ENCODE measurements at regions not wholly inside any gene's neighbourhood (a gene's known extent, or its start where the extent isn't known, plus 50 kb on each side); places are given as distances from the start of the nearest gene placed in this dataset.

- DNase-seq, result no peak
- H3K4me3 Mint-ChIP-seq, result no peak overlapping the region
- H3K9me3 Mint-ChIP-seq, result no peaks in the 10 kb centered on the region
- H3K36me3 Mint-ChIP-seq, result no peaks in the 10 kb centered on the region
- H3K27me3 Mint-ChIP-seq (ENCODE audit: low read depth in 3 of 3), result peaks cover 0 to 5% (median 0%) of the 10 kb centered on the region in 3 donors
- H3K27ac Mint-ChIP-seq, result no peak overlapping the region
- no peaks in the 10 kb centered on the region for H3K4me1 Mint-ChIP-seq
These were observed 99.6 kb upstream of the PRR23E start for GRCh38 chr3:127093312-127093711.

- DNase-seq, result no peak
- no peaks in the 10 kb centered on the region for H3K36me3 Mint-ChIP-seq
- H3K4me1 Mint-ChIP-seq, result no peaks in the 10 kb centered on the region
- peaks cover 0 to 4% (median 0%) of the 10 kb centered on the region in 3 donors for H3K27me3 Mint-ChIP-seq (ENCODE audit: low read depth in 3 of 3)
- no peaks in the 10 kb centered on the region for H3K9me3 Mint-ChIP-seq
- no peak overlapping the region for H3K27ac Mint-ChIP-seq
- no peak overlapping the region for H3K4me3 Mint-ChIP-seq
These were observed 97.2 kb upstream of the PRR23E start for GRCh38 chr3:127095774-127096173.

- no peaks in the 10 kb centered on the region for H3K4me1 Mint-ChIP-seq
- H3K27me3 Mint-ChIP-seq (ENCODE audit: low read depth in 3 of 3), result peaks cover 0 to 4% (median 0%) of the 10 kb centered on the region in 3 donors
- DNase-seq, result no peak
- H3K36me3 Mint-ChIP-seq, result no peaks in the 10 kb centered on the region
- no peak overlapping the region for H3K4me3 Mint-ChIP-seq
- no peaks in the 10 kb centered on the region for H3K9me3 Mint-ChIP-seq
- no peak overlapping the region for H3K27ac Mint-ChIP-seq
These were observed 96.5 kb upstream of the PRR23E start for GRCh38 chr3:127096256-127097071.

GRCh38 chr3:127097072-127097405 lies 95.9 kb upstream of the PRR23E start:
- no peak for DNase-seq
- peaks cover 0 to 4% (median 0%) of the 10 kb centered on the region in 3 donors for H3K27me3 Mint-ChIP-seq (ENCODE audit: low read depth in 3 of 3)

DNA sequence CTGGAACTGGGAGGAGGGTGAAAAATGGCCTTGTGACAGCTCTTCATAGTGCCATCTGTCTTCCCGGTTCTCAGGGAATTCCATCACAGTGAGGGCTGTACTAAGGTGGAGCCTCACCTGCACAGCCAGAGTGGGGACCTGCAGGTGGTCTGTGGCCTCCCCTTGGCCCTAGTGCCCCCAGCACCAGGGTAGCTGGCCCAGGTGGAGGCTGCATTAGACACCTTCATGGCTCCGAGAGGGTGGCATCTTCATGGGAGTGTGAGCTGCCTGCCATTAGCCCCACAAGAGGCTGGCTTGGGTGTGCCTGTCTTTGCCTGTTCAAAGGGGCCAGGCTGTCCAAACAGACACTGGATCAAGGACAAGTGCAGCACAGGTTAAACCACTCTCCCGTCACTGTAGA lies 95.5 kb upstream of the PRR23E start:
- DNase-seq, result no peak
- H3K27ac Mint-ChIP-seq, result no peak overlapping the region
- H3K4me1 Mint-ChIP-seq, result no peaks in the 10 kb centered on the region
- peaks cover 0 to 4% (median 0%) of the 10 kb centered on the region in 3 donors for H3K27me3 Mint-ChIP-seq (ENCODE audit: low read depth in 3 of 3)
- H3K4me3 Mint-ChIP-seq, result no peak overlapping the region
- no peaks in the 10 kb centered on the region for H3K36me3 Mint-ChIP-seq
- H3K9me3 Mint-ChIP-seq, result no peaks in the 10 kb centered on the region

More at GRCh38 chr3:127097072-127097405, 95.9 kb upstream of the PRR23E start:
- Mint-ChIP-seq H3K27ac (no peak overlapping the region), H3K4me1 (no peaks in the 10 kb centered on the region), H3K4me3 (no peak overlapping the region), H3K9me3 (no peaks in the 10 kb centered on the region), H3K36me3 (no peaks in the 10 kb centered on the region)

- no peak overlapping the region for H3K4me3 Mint-ChIP-seq
- no peak overlapping the region for H3K27ac Mint-ChIP-seq
These were observed 92.9 kb upstream of the PRR23E start for GRCh38 chr3:127099982-127100381.

GRCh38 chr3:127100459-127101410 lies 92.2 kb upstream of the PRR23E start:
- Mint-ChIP-seq H3K27ac (no peak overlapping the region), H3K9me3 (no peaks in the 10 kb centered on the region), H3K27me3 (ENCODE audit: low read depth in 3 of 3) (peaks cover 0 to 4% (median 0%) of the 10 kb centered on the region in 3 donors), H3K4me3 (no peak overlapping the region), H3K4me1 (no peaks in the 10 kb centered on the region), H3K36me3 (no peaks in the 10 kb centered on the region)
- DNase-seq, result no peak

More at GRCh38 chr3:127099982-127100381, 92.9 kb upstream of the PRR23E start:
- no peaks in the 10 kb centered on the region for H3K36me3 Mint-ChIP-seq
- H3K4me1 Mint-ChIP-seq, result no peaks in the 10 kb centered on the region
- no peak for DNase-seq
- H3K27me3 Mint-ChIP-seq (ENCODE audit: low read depth in 3 of 3), result peaks cover 0 to 4% (median 0%) of the 10 kb centered on the region in 3 donors
- no peaks in the 10 kb centered on the region for H3K9me3 Mint-ChIP-seq

DNA sequence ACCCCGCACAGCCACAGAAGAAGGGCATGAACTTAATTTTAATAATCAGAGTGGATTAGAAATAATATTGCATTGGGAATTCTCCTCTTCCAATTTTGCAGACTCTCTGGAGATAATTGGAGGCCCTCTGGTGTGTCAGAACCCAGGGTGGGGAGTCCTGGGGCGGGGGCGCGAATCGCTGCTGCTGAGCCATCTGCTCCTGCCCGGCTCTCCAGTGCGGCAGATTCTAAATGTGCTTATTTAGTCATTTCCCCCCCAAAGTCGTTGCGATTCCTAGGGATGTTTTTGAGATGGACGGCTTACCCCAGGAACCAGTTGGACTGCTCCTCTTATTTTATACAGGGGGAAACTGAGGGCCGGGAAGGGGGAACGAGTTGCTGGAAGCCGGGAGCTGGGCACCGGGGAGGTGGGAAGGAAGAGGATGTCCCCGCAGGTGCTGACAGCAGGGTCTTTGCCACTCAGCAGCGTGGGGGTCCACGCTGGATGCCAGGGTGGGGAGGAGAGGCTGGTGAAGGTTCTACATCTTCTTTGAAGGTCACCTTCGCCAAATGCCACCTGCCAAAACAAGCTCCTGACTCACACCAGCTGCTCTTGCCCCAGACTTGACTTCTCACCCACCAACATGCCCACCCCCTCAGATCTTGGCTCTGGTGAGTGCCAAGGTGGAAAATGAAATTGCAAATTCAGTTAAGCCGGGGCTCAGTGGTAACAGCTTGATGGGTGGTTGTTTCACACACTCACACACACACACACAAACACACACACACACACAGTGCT lies 91.3 kb upstream of the PRR23E start:
- peaks cover 0 to 4% (median 0%) of the 10 kb centered on the region in 3 donors for H3K27me3 Mint-ChIP-seq (ENCODE audit: low read depth in 3 of 3)
- no peak overlapping the region for H3K27ac Mint-ChIP-seq
- H3K4me1 Mint-ChIP-seq, result no peaks in the 10 kb centered on the region
- no peaks in the 10 kb centered on the region for H3K36me3 Mint-ChIP-seq
- no peak overlapping the region for H3K4me3 Mint-ChIP-seq
- peaks cover 0 to 1% (median 0%) of the 10 kb centered on the region in 6 donors for H3K9me3 Mint-ChIP-seq
- DNase-seq, result no peak

- H3K4me1 Mint-ChIP-seq, result no peaks in the 10 kb centered on the region
- H3K36me3 Mint-ChIP-seq, result no peaks in the 10 kb centered on the region
- DNase-seq, result no peak
- H3K4me3 Mint-ChIP-seq, result no peak overlapping the region
- H3K27ac Mint-ChIP-seq, result no peak overlapping the region
- peaks cover 0 to 1% (median 0%) of the 10 kb centered on the region in 6 donors for H3K9me3 Mint-ChIP-seq
- peaks cover 0 to 4% (median 0%) of the 10 kb centered on the region in 3 donors for H3K27me3 Mint-ChIP-seq (ENCODE audit: low read depth in 3 of 3)
These were observed 90.8 kb upstream of the PRR23E start for GRCh38 chr3:127102188-127102520.

DNA sequence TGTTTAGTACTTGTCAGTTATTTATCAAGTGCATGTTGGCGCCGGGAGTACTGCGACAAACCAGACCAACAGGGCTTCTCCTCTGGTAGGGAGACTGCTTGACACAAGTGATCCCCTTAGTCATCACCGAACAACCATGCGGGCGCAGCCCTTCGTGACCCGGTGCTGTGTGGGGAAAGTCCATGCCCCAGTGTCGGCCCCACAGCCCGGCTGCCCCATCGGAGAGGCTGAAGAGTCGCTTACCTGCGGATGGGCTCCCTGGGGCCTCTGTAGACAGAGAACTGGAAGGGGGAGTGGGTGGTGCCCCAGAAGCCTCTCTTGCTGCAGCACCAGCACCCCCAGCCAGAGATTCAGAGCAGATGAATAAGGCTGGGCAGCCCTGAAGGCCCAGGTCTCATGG lies 90.3 kb upstream of the PRR23E start:
- Mint-ChIP-seq H3K27ac (no peak overlapping the region), H3K4me3 (no peak overlapping the region), H3K36me3 (no peaks in the 10 kb centered on the region), H3K9me3 (peaks cover 0 to 1% (median 0%) of the 10 kb centered on the region in 6 donors), H3K4me1 (no peaks in the 10 kb centered on the region), H3K27me3 (ENCODE audit: low read depth in 3 of 3) (peaks cover 0 to 3% (median under 1%) of the 10 kb centered on the region in 3 donors)
- DNase-seq, result no peak

- Mint-ChIP-seq H3K4me3 (no peak overlapping the region), H3K4me1 (no peaks in the 10 kb centered on the region), H3K27me3 (ENCODE audit: low read depth in 3 of 3) (peaks cover 0 to 1% (median 0%) of the 10 kb centered on the region in 3 donors), H3K9me3 (peaks cover 0 to 1% (median 0%) of the 10 kb centered on the region in 6 donors), H3K36me3 (no peaks in the 10 kb centered on the region), H3K27ac (no peak overlapping the region)
- DNase-seq, result no peak
These were observed 89.9 kb upstream of the PRR23E start for GRCh38 chr3:127103080-127103479.

GRCh38 chr3:127104586-127104985 lies 88.3 kb upstream of the PRR23E start:
- DNase-seq, result no peak
- peaks cover 0 to 1% (median 0%) of the 10 kb centered on the region in 6 donors for H3K9me3 Mint-ChIP-seq
- H3K27ac Mint-ChIP-seq, result no peak overlapping the region
- no peak overlapping the region for H3K4me3 Mint-ChIP-seq
- H3K36me3 Mint-ChIP-seq, result no peaks in the 10 kb centered on the region
- H3K27me3 Mint-ChIP-seq (ENCODE audit: low read depth in 3 of 3), result peaks cover 0 to 3% (median 0%) of the 10 kb centered on the region in 3 donors
- H3K4me1 Mint-ChIP-seq, result no peaks in the 10 kb centered on the region

GRCh38 chr3:127105587-127105986 lies 87.3 kb upstream of the PRR23E start:
- no peak overlapping the region for H3K27ac Mint-ChIP-seq
- no peaks in the 10 kb centered on the region for H3K36me3 Mint-ChIP-seq
- no peak overlapping the region for H3K4me3 Mint-ChIP-seq
- no peak for DNase-seq
- H3K27me3 Mint-ChIP-seq (ENCODE audit: low read depth in 3 of 3), result peaks cover 0 to 3% (median 2%) of the 10 kb centered on the region in 3 donors
- H3K4me1 Mint-ChIP-seq, result no peaks in the 10 kb centered on the region
- H3K9me3 Mint-ChIP-seq, result peaks cover 0 to 1% (median 0%) of the 10 kb centered on the region in 6 donors
